Transverse colon (tissue), 4 donors: ENCODE measurements at regions not wholly inside any gene's neighbourhood (a gene's known extent, or its start where the extent isn't known, plus 50 kb on each side); places are given as distances from the start of the nearest gene placed in this dataset.

Experiments used
- DNase-seq: peaks from one replicate; pipeline ENCODE4 v3.0.0-alpha.2; 2019
- H3K27ac ChIP-seq, 4 donors: fragments of 200-600 bp; sonication (generic); 2 replicates each; pipeline ENCODE4 v1.5.1; 2016 to 2018; ENCODE audit warnings: inconsistent platforms in 4 of 4
- H3K27me3 ChIP-seq: fragments of 200-600 bp; sonication (generic); 2 replicates; pipeline ENCODE4 v1.5.1; 2017; ENCODE audit warnings: inconsistent platforms
- H3K36me3 ChIP-seq, 4 donors: fragments of 200-600 bp; sonication (generic); 2 replicates each; pipeline ENCODE4 v1.5.1; 2017 to 2019; ENCODE audit warnings: inconsistent platforms in 4 of 4
- H3K4me1 ChIP-seq, 4 donors: fragments of 200-600 bp; sonication (generic); 2 replicates each; pipeline ENCODE4 v1.5.1; 2017 to 2020; ENCODE audit warnings: inconsistent platforms in 4 of 4
- H3K4me3 ChIP-seq, 4 donors: fragments of 200-600 bp; sonication (generic); 1 replicate in 1 of 4; 2 replicates in 3 of 4; pipeline versions ENCODE4 v1.5.1 to v1.6.1; 2017 to 2019; ENCODE audit warnings: inconsistent platforms in 4 of 4
- H3K9me3 ChIP-seq, 2 donors: fragments of 200-600 bp; sonication (generic); 2 replicates each; pipeline ENCODE4 v1.5.1; 2017 to 2019; ENCODE audit warnings: inconsistent platforms in 2 of 2
- CTCF ChIP-seq, 5 experiments: fragments of 200-600 bp in 3 of 5; fragments of 450-650 bp in 2 of 5; sonication (generic) in 3 of 5; IDR thresholded peaks; 1 replicate in 2 of 5; 2 replicates in 3 of 5; pipeline ENCODE4 v1.5.1; 2016 to 2017; ENCODE audit warnings: antibody characterized with exemption in 5 of 5, inconsistent platforms in 3 of 5, mild to moderate bottlenecking in 2 of 5, moderate library complexity in 1 of 5
- EP300 ChIP-seq: sonication (generic); formaldehyde crosslinking; IDR thresholded peaks from one replicate; pipeline ENCODE4 v1.6.1; 2017; ENCODE audit warnings: antibody characterized with exemption, low read depth
- POLR2A ChIP-seq: fragments of 450-650 bp; IDR thresholded peaks from one replicate; pipeline ENCODE4 v1.6.1; 2016; ENCODE audit warnings: antibody characterized with exemption, mild to moderate bottlenecking, moderate library complexity
- POLR2AphosphoS5 ChIP-seq, 3 donors: sonication (generic); formaldehyde crosslinking; IDR thresholded peaks; one replicate each; pipeline ENCODE4 v1.6.1; 2016; ENCODE audit warnings: antibody characterized with exemption in 3 of 3
- WGBS, 2 donors: methylation state at CpG; one replicate each; pipeline ENCODE4 v1.1.5; 2018; ENCODE audit warnings: low coverage in 1 of 2; 5-methylcytosine and 5-hydroxymethylcytosine counted together
- in situ Hi-C, 4 donors: fragments of 200-750 bp; cut with MboI; loops; one replicate each; pipeline versions ENCODE4 v1.15.0 to v1.15.1; 2017; ENCODE audit warnings: low sequenced_read_pairs in 3 of 4, low pct_ligation_motif_present in 1 of 4, low pct_unique_long_range_greater_than_20kb in 1 of 4
- intact Hi-C: fragments of 100-400 bp; cut with DNase I; formaldehyde crosslinking; loops from one replicate; pipeline ENCODE4 v1.15.1; 2023; ENCODE audit warnings: low total_unique reads

- Histone ChIP-seq H3K27ac (no peak overlapping the region), H3K27me3 (no peaks in the 10 kb centered on the region), H3K36me3 (no peaks in the 10 kb centered on the region), H3K9me3 (no peaks in the 10 kb centered on the region), H3K4me3 (no peak overlapping the region), H3K4me1 (no peaks in the 10 kb centered on the region)
- no peak for DNase-seq
- 84 to 93% methylated on average over 6 to 16 of the region's 16 CpGs for WGBS, 2 donors
- TF ChIP-seq POLR2A (no peak), CTCF (IDR thresholded peaks at IDR 0.05) (no peak), EP300 (no peak), POLR2AphosphoS5 (IDR thresholded peaks at IDR 0.05) (no peak)
- in situ Hi-C loops, result loop anchor here in 3 of 4 donors (25.0 kb wide), 1 partner anchor 258 kb away; no protein-coding TSS in a partner anchor
- intact Hi-C loops, result no loop called here
Observed at GRCh38 chr10:118820326-118821116, 65.8 kb upstream of the CACUL1 start.

- intact Hi-C loops, result no loop called here
- 78 to 85% methylated on average over 3 to 4 of the region's 4 CpGs for WGBS, 2 donors
- no peak for DNase-seq
- no peaks in the 10 kb centered on the region for H3K27me3 ChIP-seq
- TF ChIP-seq EP300 (no peak), POLR2AphosphoS5 (IDR thresholded peaks at IDR 0.05) (no peak), POLR2A (no peak), CTCF (IDR thresholded peaks at IDR 0.05) (no peak)
- in situ Hi-C loops, result loop anchor here in 3 of 4 donors (25.0 kb wide), 1 partner anchor 261 kb away; no protein-coding TSS in a partner anchor
- H3K36me3 ChIP-seq, result no peaks in the 10 kb centered on the region
- H3K9me3 ChIP-seq, result no peaks in the 10 kb centered on the region
- H3K4me3 ChIP-seq, result no peak overlapping the region
- no peak overlapping the region for H3K27ac ChIP-seq
- no peaks in the 10 kb centered on the region for H3K4me1 ChIP-seq
Observed at GRCh38 chr10:118823256-118823907, 68.6 kb upstream of the CACUL1 start.

GRCh38 chr10:118827053-118827452 lies 72.3 kb upstream of the CACUL1 start:
- intact Hi-C loops (no loop called here), in situ Hi-C loops (no loop called here)
- Histone ChIP-seq H3K9me3 (no peaks in the 10 kb centered on the region), H3K27ac (no peak overlapping the region), H3K27me3 (no peaks in the 10 kb centered on the region), H3K4me3 (no peak overlapping the region), H3K4me1 (peaks cover 0 to 3% (median 0%) of the 10 kb centered on the region in 4 donors), H3K36me3 (no peaks in the 10 kb centered on the region)
- TF ChIP-seq CTCF (IDR thresholded peaks at IDR 0.05) (no peak), POLR2A (no peak), EP300 (no peak), POLR2AphosphoS5 (IDR thresholded peaks at IDR 0.05) (no peak)
- 17% methylated on average over 1 of the region's 1 CpG; no CpG with 5 or more reads in 1 of the 2 donors for WGBS, 2 donors
- DNase-seq, result no peak

- WGBS, 2 donors, result 88 to 89% methylated on average over 4 to 7 of the region's 7 CpGs
- Histone ChIP-seq H3K4me3 (no peak overlapping the region), H3K4me1 (peaks cover 0 to 9% (median 0%) of the 10 kb centered on the region in 4 donors), H3K36me3 (no peaks in the 10 kb centered on the region), H3K27ac (no peak overlapping the region), H3K9me3 (no peaks in the 10 kb centered on the region), H3K27me3 (no peaks in the 10 kb centered on the region)
- intact Hi-C loops, result no loop called here
- DNase-seq, result no peak
- TF ChIP-seq POLR2A (no peak), CTCF (IDR thresholded peaks at IDR 0.05) (peak in 1 of 5 experiments; percentile 6)
- in situ Hi-C loops, result no loop called here
Observed at GRCh38 chr10:118827466-118828155, 72.8 kb upstream of the CACUL1 start.
